HFFc6 (cell line): ENCODE measurements at regions not wholly inside any gene's neighbourhood (a gene's known extent, or its start where the extent isn't known, plus 50 kb on each side); places are given as distances from the start of the nearest gene placed in this dataset.

Source experiments
- DNase-seq: peaks from one replicate; pipeline ENCODE4 v3.0.0-alpha.2; 2018
- H3K27ac Mint-ChIP-seq: 2 replicates; pipeline ENCODE4 v1.8.0; 2020; ENCODE audit warnings: mild to moderate bottlenecking, mixed read lengths
- H3K27me3 Mint-ChIP-seq: 2 replicates; pipeline ENCODE4 v1.8.0; 2021; ENCODE audit warnings: mild to moderate bottlenecking, moderate library complexity, mixed read lengths; ENCODE audit not compliant: insufficient read depth
- H3K36me3 Mint-ChIP-seq: 2 replicates; pipeline ENCODE4 v1.8.0; 2021; ENCODE audit warnings: low read depth, mixed read lengths
- H3K4me1 Mint-ChIP-seq: 2 replicates; pipeline ENCODE4 v1.8.0; 2020; ENCODE audit warnings: low read depth, mixed read lengths
- H3K4me3 Mint-ChIP-seq: 2 replicates; pipeline ENCODE4 v1.8.0; 2020; ENCODE audit warnings: mild to moderate bottlenecking, moderate library complexity, mixed read lengths
- H3K9me3 Mint-ChIP-seq: 2 replicates; pipeline ENCODE4 v1.8.0; 2020; ENCODE audit warnings: mild to moderate bottlenecking, mixed read lengths
- CTCF ChIP-seq: fragments of 200-600 bp; sonication (generic); IDR thresholded peaks from 2 replicates; pipeline ENCODE4 v1.5.0; 2021; ENCODE audit warnings: antibody characterized with exemption, mild to moderate bottlenecking

DNA sequence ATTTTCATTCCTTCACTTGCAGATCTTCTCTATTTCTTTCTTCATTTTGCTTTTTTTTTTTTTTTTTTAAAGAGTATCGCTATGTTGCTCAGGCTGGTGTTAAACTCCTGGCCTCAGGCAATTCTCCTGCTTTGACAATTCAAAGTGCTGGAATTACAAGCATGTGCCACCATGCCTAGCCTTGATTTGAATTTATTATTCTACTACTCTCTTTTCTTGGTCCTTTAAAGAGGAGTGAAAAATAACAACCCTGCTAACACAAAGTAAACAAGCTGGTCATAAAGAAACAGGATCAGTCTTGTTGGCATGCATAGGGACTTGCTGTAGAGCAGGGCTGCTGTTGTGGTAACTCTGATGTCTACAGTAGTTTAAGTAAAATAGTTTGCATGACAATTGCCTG, 1615.3 kb upstream of the ZEB2 start:
- no peak for TF ChIP-seq CTCF
- Mint-ChIP-seq H3K4me3 (no peak overlapping the region), H3K27ac (no peak overlapping the region), H3K4me1 (no peaks in the 10 kb centered on the region), H3K9me3 (peaks cover 9% of the 10 kb centered on the region), H3K27me3 (peaks cover 3% of the 10 kb centered on the region; the same call in 1 of the 2 replicates), H3K36me3 (no peaks in the 10 kb centered on the region)
- DNase-seq: no peak

- H3K36me3 Mint-ChIP-seq: no peaks in the 10 kb centered on the region
- H3K4me3 Mint-ChIP-seq: no peak overlapping the region
- no peaks in the 10 kb centered on the region for H3K4me1 Mint-ChIP-seq
- H3K27ac Mint-ChIP-seq: no peak overlapping the region
- peaks cover 5% of the 10 kb centered on the region; the same call in 1 of the 2 replicates for H3K9me3 Mint-ChIP-seq
- TF ChIP-seq CTCF: no peak
- H3K27me3 Mint-ChIP-seq: peaks cover 3% of the 10 kb centered on the region; the same call in 1 of the 2 replicates
- DNase-seq: no peak
Measured at GRCh38 chr2:146131785-146132184, 1611.9 kb upstream of the ZEB2 start.

- Mint-ChIP-seq H3K27ac (no peak overlapping the region), H3K27me3 (peaks cover 3% of the 10 kb centered on the region; the same call in 1 of the 2 replicates), H3K4me3 (no peak overlapping the region), H3K9me3 (peaks cover 5% of the 10 kb centered on the region; the same call in 1 of the 2 replicates), H3K36me3 (no peaks in the 10 kb centered on the region), H3K4me1 (no peaks in the 10 kb centered on the region; the same call in 1 of the 2 replicates)
- no peak for TF ChIP-seq CTCF
- no peak for DNase-seq
Measured at GRCh38 chr2:146131048-146131447, 1611.1 kb upstream of the ZEB2 start.

- no peak for TF ChIP-seq CTCF
- peaks cover 3% of the 10 kb centered on the region; the same call in 1 of the 2 replicates for H3K27me3 Mint-ChIP-seq
- peaks cover 5% of the 10 kb centered on the region; the same call in 1 of the 2 replicates for H3K9me3 Mint-ChIP-seq
- peaks cover under 1% of the 10 kb centered on the region; the same call in 1 of the 2 replicates for H3K4me1 Mint-ChIP-seq
- H3K36me3 Mint-ChIP-seq: no peaks in the 10 kb centered on the region
- no peak overlapping the region for H3K4me3 Mint-ChIP-seq
- no peak overlapping the region for H3K27ac Mint-ChIP-seq
- no peak for DNase-seq
Measured at GRCh38 chr2:146130290-146130689, 1610.4 kb upstream of the ZEB2 start.

DNA sequence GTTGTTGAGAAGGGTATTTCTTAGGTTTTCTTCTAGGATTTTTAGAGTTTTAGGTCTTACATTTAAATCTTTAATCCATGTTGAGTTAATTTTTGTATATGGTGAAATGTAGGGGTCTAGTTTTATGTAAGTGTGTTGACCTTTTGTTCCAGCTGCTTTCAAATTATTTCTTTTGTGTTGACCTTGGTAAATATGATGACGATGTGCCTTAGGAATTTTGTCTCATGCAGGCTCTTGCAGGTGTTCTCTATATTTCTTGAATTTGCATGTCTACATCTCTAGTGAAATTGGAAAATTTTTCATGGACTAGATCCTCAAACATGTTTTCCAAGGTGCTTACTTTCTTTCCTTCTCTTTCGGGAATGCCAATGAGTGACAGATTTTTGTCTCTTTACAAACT, 1609.3 kb upstream of the ZEB2 start:
- H3K4me1 Mint-ChIP-seq: peaks cover 10% of the 10 kb centered on the region; the same call in 1 of the 2 replicates
- no peak overlapping the region for H3K4me3 Mint-ChIP-seq
- H3K9me3 Mint-ChIP-seq: peaks cover 5% of the 10 kb centered on the region; the same call in 1 of the 2 replicates
- no peak for TF ChIP-seq CTCF
- peaks cover 3% of the 10 kb centered on the region; the same call in 1 of the 2 replicates for H3K27me3 Mint-ChIP-seq
- H3K36me3 Mint-ChIP-seq: no peaks in the 10 kb centered on the region
- no peak for DNase-seq
- no peak overlapping the region for H3K27ac Mint-ChIP-seq
